Activated CD8-positive, alpha-beta memory T cell treated with anti-CD3 and anti-CD28 coated beads, Interleukin-2, amount 10 ng/mL, durations not matched to agents 7 days and 5 days (primary cell): ENCODE measurements at regions not wholly inside any gene's neighbourhood (a gene's known extent, or its start where the extent isn't known, plus 50 kb on each side); places are given as distances from the start of the nearest gene placed in this dataset.

ENCODE experiments used
- ATAC-seq: fragments of 150-1000 bp; cut with Tn5 transposase; one replicate; pipeline ENCODE4 v1.10.0; 2021; ENCODE audit warnings: moderate library complexity
- CTCF ChIA-PET: fragments of 350-600 bp; sonication (Branson Sonifier 250); formaldehyde crosslinking; loops from one replicate; lab custom pipeline; 2021; ENCODE audit warnings: antibody characterized with exemption; lab: Charles Lee
- DNase-seq: peaks from one replicate; pipeline ENCODE4 v3.0.0-alpha.2; 2020
- H3K27ac Mint-ChIP-seq: one replicate; pipeline ENCODE4 v1.8.0; 2021; ENCODE audit warnings: mild to moderate bottlenecking, mixed read lengths
- H3K27me3 Mint-ChIP-seq: one replicate; pipeline ENCODE4 v1.8.0; 2021; ENCODE audit warnings: mixed read lengths
- H3K36me3 Mint-ChIP-seq: one replicate; pipeline ENCODE4 v1.8.0; 2021; ENCODE audit warnings: mild to moderate bottlenecking, mixed read lengths
- H3K4me1 Mint-ChIP-seq: one replicate; pipeline ENCODE4 v1.8.0; 2021; ENCODE audit warnings: mixed read lengths
- H3K4me3 Mint-ChIP-seq: one replicate; pipeline ENCODE4 v1.8.0; 2021; ENCODE audit warnings: mild to moderate bottlenecking, moderate library complexity, mixed read lengths
- H3K9me3 Mint-ChIP-seq: one replicate; pipeline ENCODE4 v1.8.0; 2022; ENCODE audit warnings: low read depth, mixed read lengths

GRCh38 chr5:26569241-26569928, 469.0 kb downstream of the CDH9 start:
- Mint-ChIP-seq H3K27me3 (no peaks in the 10 kb centered on the region), H3K27ac (no peak overlapping the region), H3K9me3 (peaks cover 5% of the 10 kb centered on the region), H3K4me1 (no peaks in the 10 kb centered on the region), H3K4me3 (no peak overlapping the region), H3K36me3 (no peaks in the 10 kb centered on the region)
- CTCF ChIA-PET = no interaction called here
- no peak for ATAC-seq
- DNase-seq = no peak

- H3K27ac Mint-ChIP-seq = no peak overlapping the region
- no peaks in the 10 kb centered on the region for H3K4me1 Mint-ChIP-seq
- CTCF ChIA-PET = no interaction called here
- no peak overlapping the region for H3K4me3 Mint-ChIP-seq
- peaks cover 8% of the 10 kb centered on the region for H3K9me3 Mint-ChIP-seq
- no peak for ATAC-seq
- H3K27me3 Mint-ChIP-seq = no peaks in the 10 kb centered on the region
- no peaks in the 10 kb centered on the region for H3K36me3 Mint-ChIP-seq
- DNase-seq = no peak
Measured at GRCh38 chr5:26568316-26568715, 470.1 kb downstream of the CDH9 start.

GRCh38 chr5:26563979-26564378, 474.4 kb downstream of the CDH9 start:
- CTCF ChIA-PET = no interaction called here
- no peaks in the 10 kb centered on the region for H3K27me3 Mint-ChIP-seq
- peaks cover 10% of the 10 kb centered on the region for H3K9me3 Mint-ChIP-seq
- ATAC-seq (no peak), DNase-seq (no peak)
- no peaks in the 10 kb centered on the region for H3K36me3 Mint-ChIP-seq
- no peak overlapping the region for H3K4me3 Mint-ChIP-seq
- H3K4me1 Mint-ChIP-seq = no peaks in the 10 kb centered on the region
- no peak overlapping the region for H3K27ac Mint-ChIP-seq

GRCh38 chr5:26553079-26553478, 485.3 kb downstream of the CDH9 start:
- DNase-seq (no peak), ATAC-seq (no peak)
- Mint-ChIP-seq H3K4me1 (no peaks in the 10 kb centered on the region), H3K9me3 (peaks cover 18% of the 10 kb centered on the region), H3K27ac (no peak overlapping the region), H3K36me3 (no peaks in the 10 kb centered on the region), H3K4me3 (no peak overlapping the region), H3K27me3 (no peaks in the 10 kb centered on the region)
- CTCF ChIA-PET = no interaction called here

- Mint-ChIP-seq H3K4me1 (no peaks in the 10 kb centered on the region), H3K4me3 (no peak overlapping the region), H3K27me3 (no peaks in the 10 kb centered on the region), H3K36me3 (no peaks in the 10 kb centered on the region), H3K9me3 (peaks cover 17% of the 10 kb centered on the region), H3K27ac (no peak overlapping the region)
- ATAC-seq (no peak), DNase-seq (no peak)
- CTCF ChIA-PET = no interaction called here
Measured at GRCh38 chr5:26543987-26544386, 494.4 kb downstream of the CDH9 start.

- Mint-ChIP-seq H3K4me1 (no peaks in the 10 kb centered on the region), H3K27me3 (no peaks in the 10 kb centered on the region), H3K9me3 (peaks cover 12% of the 10 kb centered on the region), H3K36me3 (no peaks in the 10 kb centered on the region), H3K4me3 (no peak overlapping the region), H3K27ac (no peak overlapping the region)
- CTCF ChIA-PET = no interaction called here
- no peak for DNase-seq
- no peak for ATAC-seq
Measured at GRCh38 chr5:26538226-26538625, 500.2 kb downstream of the CDH9 start.

GRCh38 chr5:26535215-26535614, 503.2 kb downstream of the CDH9 start:
- no peaks in the 10 kb centered on the region for H3K36me3 Mint-ChIP-seq
- H3K4me1 Mint-ChIP-seq = no peaks in the 10 kb centered on the region
- CTCF ChIA-PET = no interaction called here
- H3K4me3 Mint-ChIP-seq = no peak overlapping the region
- H3K27ac Mint-ChIP-seq = no peak overlapping the region
- H3K9me3 Mint-ChIP-seq = peaks cover 11% of the 10 kb centered on the region
- ATAC-seq = no peak
- H3K27me3 Mint-ChIP-seq = no peaks in the 10 kb centered on the region
- no peak for DNase-seq

GRCh38 chr5:26530305-26530704, 508.1 kb downstream of the CDH9 start:
- H3K36me3 Mint-ChIP-seq = no peaks in the 10 kb centered on the region
- H3K27me3 Mint-ChIP-seq = no peaks in the 10 kb centered on the region
- no peaks in the 10 kb centered on the region for H3K4me1 Mint-ChIP-seq
- ATAC-seq (no peak), DNase-seq (no peak)
- H3K27ac Mint-ChIP-seq = no peak overlapping the region
- peaks cover 7% of the 10 kb centered on the region for H3K9me3 Mint-ChIP-seq
- CTCF ChIA-PET = no interaction called here
- H3K4me3 Mint-ChIP-seq = no peak overlapping the region

GRCh38 chr5:26519245-26519644, 519.1 kb downstream of the CDH9 start:
- no peak overlapping the region for H3K4me3 Mint-ChIP-seq
- no peaks in the 10 kb centered on the region for H3K36me3 Mint-ChIP-seq
- H3K4me1 Mint-ChIP-seq = no peaks in the 10 kb centered on the region
- H3K27ac Mint-ChIP-seq = no peak overlapping the region
- CTCF ChIA-PET = no interaction called here
- H3K9me3 Mint-ChIP-seq = peaks cover 8% of the 10 kb centered on the region
- ATAC-seq = no peak
- DNase-seq = no peak
- no peaks in the 10 kb centered on the region for H3K27me3 Mint-ChIP-seq

- Mint-ChIP-seq H3K4me1 (no peaks in the 10 kb centered on the region), H3K36me3 (no peaks in the 10 kb centered on the region), H3K9me3 (peaks cover 8% of the 10 kb centered on the region), H3K27ac (no peak overlapping the region), H3K4me3 (no peak overlapping the region), H3K27me3 (no peaks in the 10 kb centered on the region)
- ATAC-seq (no peak), DNase-seq (no peak)
- CTCF ChIA-PET = no interaction called here
Measured at GRCh38 chr5:26518065-26518464, 520.3 kb downstream of the CDH9 start.

GRCh38 chr5:26498972-26499371, 539.4 kb downstream of the CDH9 start:
- CTCF ChIA-PET = no interaction called here
- H3K36me3 Mint-ChIP-seq = no peaks in the 10 kb centered on the region
- ATAC-seq (no peak), DNase-seq (no peak)
- peaks cover 4% of the 10 kb centered on the region for H3K9me3 Mint-ChIP-seq
- H3K27ac Mint-ChIP-seq = no peak overlapping the region
- no peaks in the 10 kb centered on the region for H3K4me1 Mint-ChIP-seq
- H3K27me3 Mint-ChIP-seq = no peaks in the 10 kb centered on the region
- no peak overlapping the region for H3K4me3 Mint-ChIP-seq

GRCh38 chr5:26495437-26495836, 542.9 kb downstream of the CDH9 start:
- Mint-ChIP-seq H3K4me3 (no peak overlapping the region), H3K27me3 (no peaks in the 10 kb centered on the region), H3K9me3 (peaks cover 8% of the 10 kb centered on the region), H3K27ac (no peak overlapping the region), H3K36me3 (no peaks in the 10 kb centered on the region), H3K4me1 (no peaks in the 10 kb centered on the region)
- DNase-seq (no peak), ATAC-seq (no peak)
- CTCF ChIA-PET = no interaction called here

GRCh38 chr5:26492906-26493459, 545.4 kb downstream of the CDH9 start:
- no peak for ATAC-seq
- Mint-ChIP-seq H3K4me1 (no peaks in the 10 kb centered on the region), H3K4me3 (no peak overlapping the region), H3K36me3 (no peaks in the 10 kb centered on the region), H3K27me3 (no peaks in the 10 kb centered on the region), H3K27ac (no peak overlapping the region), H3K9me3 (peaks cover 13% of the 10 kb centered on the region)
- CTCF ChIA-PET = no interaction called here
- no peak for DNase-seq

- no peaks in the 10 kb centered on the region for H3K27me3 Mint-ChIP-seq
- ATAC-seq = no peak
Measured at GRCh38 chr5:26487553-26487952, 550.8 kb downstream of the CDH9 start.

More at GRCh38 chr5:26487553-26487952, 550.8 kb downstream of the CDH9 start:
- Mint-ChIP-seq H3K4me3 (no peak overlapping the region), H3K27ac (no peak overlapping the region), H3K4me1 (no peaks in the 10 kb centered on the region), H3K9me3 (peaks cover 7% of the 10 kb centered on the region), H3K36me3 (no peaks in the 10 kb centered on the region)
- CTCF ChIA-PET = no interaction called here
- no peak for DNase-seq
